GM12878 (cell line): ENCODE measurements at regions not wholly inside any gene's neighbourhood (a gene's known extent, or its start where the extent isn't known, plus 50 kb on each side); places are given as distances from the start of the nearest gene placed in this dataset.

Experiments used
- ATAC-seq: fragments of 200-7000 bp; cut with Tn5 transposase; 3 replicates; pipeline ENCODE4 v1.9.1; 2020; ENCODE audit warnings: mild to moderate bottlenecking, moderate library complexity
- BruUV-seq: library from RNA; stranded (reverse); fragments of 400-500 nt; replicated peaks from 2 replicates; lab custom pipeline; 2021; lab: Mats Ljungman, UMichigan
- CTCF ChIA-PET: fragments of 300-600 bp; sonication (Branson Sonifier 250); formaldehyde crosslinking; extraction: SDS; loops from one replicate; lab custom pipeline; 2021; ENCODE audit warnings: inconsistent platforms; lab: Yijun Ruan, JAX
- POLR2A ChIA-PET: fragments of 350-600 bp; formaldehyde crosslinking; extraction: SDS; loops from one replicate; lab custom pipeline; 2021; ENCODE audit warnings: inconsistent platforms; lab: Charles Lee
- RAD21 ChIA-PET: fragments of 300-600 bp; sonication (Branson Sonifier 250); formaldehyde crosslinking; loops from one replicate; lab custom pipeline; 2023; ENCODE audit warnings: antibody characterized with exemption; ENCODE audit not compliant: unreplicated experiment; lab: Charles Lee
- SMC1A ChIA-PET: fragments of 300-600 bp; sonication (Branson Sonifier 250); formaldehyde crosslinking; loops from one replicate; lab custom pipeline; 2023; ENCODE audit not compliant: unreplicated experiment, uncharacterized antibody; lab: Charles Lee
- DNase-seq: peaks from one replicate; pipeline ENCODE4 v3.0.0-alpha.2; 2011; ENCODE audit warnings: low read depth, low spot score
- FAIRE-seq: peaks from 3 replicates; lab custom pipeline; 2011; peaks lifted over from hg19 to GRCh38; lab: Jason Lieb, UNC
- H2AFZ ChIP-seq: 2 replicates; pipeline ENCODE4 v1.6.0; 2011; ENCODE audit warnings: low read depth, low read length, control low read depth; ENCODE audit not compliant: control insufficient read depth
- H3K27ac ChIP-seq: 2 replicates; pipeline ENCODE4 v1.5.1; 2011; ENCODE audit warnings: control low read depth; ENCODE audit not compliant: control insufficient read depth, insufficient read depth
- H3K27me3 ChIP-seq, 2 experiments: replicated peaks in 1 of 2; 2 replicates each; pipeline versions ENCODE4 v1.6.0 to v1.6.1; 2011; ENCODE audit warnings: low read length in 1 of 2; ENCODE audit not compliant: control insufficient read depth in 2 of 2, insufficient read depth in 2 of 2
- H3K36me3 ChIP-seq, 2 experiments: 2 replicates each; pipeline ENCODE4 v1.5.1; 2011; ENCODE audit warnings: low read length in 1 of 2; ENCODE audit not compliant: control insufficient read depth in 2 of 2, insufficient read depth in 2 of 2
- H3K4me1 ChIP-seq: 2 replicates; pipeline ENCODE4 v1.6.1; 2011; ENCODE audit warnings: mild to moderate bottlenecking, low read length, moderate library complexity, mixed read lengths; ENCODE audit not compliant: control insufficient read depth, insufficient read depth
- H3K4me2 ChIP-seq: 2 replicates; pipeline ENCODE4 v1.6.0; 2011; ENCODE audit warnings: control low read depth; ENCODE audit not compliant: control insufficient read depth, insufficient read depth
- H3K4me3 ChIP-seq: fragments of 200-600 bp; sonication (generic); 2 replicates; pipeline ENCODE4 v1.5.1; 2016
- H3K79me2 ChIP-seq: 2 replicates; pipeline ENCODE4 v1.6.0; 2011; ENCODE audit warnings: low read length; ENCODE audit not compliant: control insufficient read depth, insufficient read depth
- H3K9ac ChIP-seq: 2 replicates; pipeline ENCODE4 v1.8.0; 2011; ENCODE audit warnings: low read length, control low read depth, mixed read lengths; ENCODE audit not compliant: control insufficient read depth, insufficient read depth
- H3K9me3 ChIP-seq: replicated peaks from 3 replicates; pipeline ENCODE4 v1.5.1; 2011; ENCODE audit warnings: mild to moderate bottlenecking, low read length; ENCODE audit not compliant: control insufficient read depth, insufficient read depth
- H4K20me1 ChIP-seq: 2 replicates; pipeline ENCODE4 v1.6.0; 2011; ENCODE audit not compliant: control insufficient read depth, insufficient read depth
- CHD1 ChIP-seq: IDR thresholded peaks from 2 replicates; pipeline ENCODE4 v1.6.1; 2012; ENCODE audit warnings: low read depth, low read length, improper control_type of control experiment
- EP300 ChIP-seq, 2 experiments: fragments of 150-350 bp in 1 of 2; IDR thresholded peaks; 2 replicates each; pipeline ENCODE4 v1.6.1; 2011 to 2012; ENCODE audit warnings: low read depth in 2 of 2, low read length in 2 of 2, borderline replicate concordance in 1 of 2, improper control_type of control experiment in 1 of 2, inconsistent platforms in 1 of 2; ENCODE audit not compliant: control insufficient read depth in 1 of 2
- FOS ChIP-seq: IDR thresholded peaks from 3 replicates; pipeline ENCODE4 v1.6.1; 2011; ENCODE audit warnings: borderline replicate concordance; ENCODE audit not compliant: insufficient read length; ENCODE audit errors: extremely low read depth
- KDM1A ChIP-seq: fragments of 200-600 bp; sonication (generic); IDR thresholded peaks from 2 replicates; pipeline ENCODE4 v1.6.1; 2016; ENCODE audit warnings: borderline replicate concordance
- NFYA ChIP-seq: IDR thresholded peaks from 2 replicates; pipeline ENCODE4 v1.6.1; 2011; ENCODE audit warnings: low read depth, mild to moderate bottlenecking, low read length, improper control_type of control experiment, borderline replicate concordance
- RFX5 ChIP-seq: IDR thresholded peaks from 2 replicates; pipeline ENCODE4 v1.6.1; 2011; ENCODE audit warnings: low read depth, low read length, improper control_type of control experiment
- SMARCA5 ChIP-seq: fragments of 450-650 bp; IDR thresholded peaks from 2 replicates; pipeline ENCODE4 v1.6.1; 2017; ENCODE audit warnings: mild to moderate bottlenecking
- SREBF2 ChIP-seq: IDR thresholded peaks from 2 replicates; pipeline ENCODE4 v1.6.1; 2012; ENCODE audit warnings: mild to moderate bottlenecking, low read length
- YBX1 ChIP-seq: fragments of 450-650 bp; IDR thresholded peaks from 2 replicates; pipeline ENCODE4 v1.6.1; 2016; ENCODE audit warnings: antibody characterized with exemption
- WGBS: methylation state at CpG from one replicate; pipeline ENCODE4 v1.1.6; 2016; ENCODE audit warnings: low lambda C conversion rate; ENCODE audit not compliant: insufficient replicate concordance, insufficient coverage; ENCODE audit errors: missing lambda C conversion rate; 5-methylcytosine and 5-hydroxymethylcytosine counted together
- in situ Hi-C: fragments of 300-500 bp; cut with MboI; formaldehyde crosslinking; loops from 9 replicates; pipeline ENCODE4 v1.14.3; 2018; ENCODE audit warnings: mixed read lengths
- intact Hi-C: fragments of 100-400 bp; cut with micrococcal nuclease; formaldehyde crosslinking; loops from one replicate; pipeline ENCODE4 v1.14.2; 2022; ENCODE audit not compliant: unreplicated experiment
- TF ChIP-seq, protein P1 (sequence below): fragments of 450-650 bp; IDR thresholded peaks from 2 replicates; pipeline ENCODE4 v1.6.1; 2018; ENCODE audit warnings: borderline replicate concordance, mild to moderate bottlenecking; ENCODE audit not compliant: partially characterized antibody
- TF ChIP-seq, protein P2 (sequence below): fragments of 450-650 bp; IDR thresholded peaks from 2 replicates; pipeline ENCODE4 v1.6.1; 2017; ENCODE audit warnings: borderline replicate concordance

DNA sequence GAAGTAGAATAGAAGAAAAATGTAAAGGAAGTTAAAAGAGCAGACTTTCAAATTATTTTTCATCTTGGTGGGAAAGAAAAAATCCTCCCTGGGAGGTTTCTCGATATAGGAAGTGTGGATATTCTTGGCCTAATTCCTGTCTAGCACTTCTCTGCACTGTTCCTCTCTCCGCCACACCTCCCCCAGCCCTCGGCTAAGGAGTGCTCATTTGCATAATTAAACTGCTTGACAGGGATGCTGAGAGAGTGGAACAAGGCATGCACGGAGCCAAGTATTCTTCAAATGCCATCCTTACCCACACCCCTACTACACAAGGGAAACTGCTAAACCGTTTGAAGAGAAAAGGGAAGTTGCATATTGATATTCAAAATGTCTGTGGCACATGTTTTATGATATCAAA lies 511.0 kb upstream of the HTR2A start:
- in situ Hi-C loops (no loop called here), intact Hi-C loops (no loop called here)
- Histone ChIP-seq H3K27ac (no peak overlapping the region), H3K79me2 (no peaks in the 10 kb centered on the region), H3K9me3 (no peaks in the 10 kb centered on the region), H3K4me3 (no peak overlapping the region), H3K27me3 (no peaks in the 10 kb centered on the region), H3K36me3 (no peaks in the 10 kb centered on the region), H3K4me2 (no peak overlapping the region), H4K20me1 (no peaks in the 10 kb centered on the region), H3K9ac (no peak overlapping the region), H2AFZ (no peak overlapping the region), H3K4me1 (no peaks in the 10 kb centered on the region)
- ATAC-seq (no peak), DNase-seq (no peak), FAIRE-seq (no peak)
- RAD21 ChIA-PET = no interaction called here
- POLR2A ChIA-PET = no interaction called here
- CTCF ChIA-PET = no interaction called here
- no TSS peak for BruUV-seq
- TF ChIP-seq KDM1A (no peak), SREBF2 (no peak), CHD1 (no peak), EP300 (IDR thresholded peaks at IDR 0.05; ENCODE audit: borderline replicate concordance in 1 of 2, control insufficient read depth in 1 of 2, low read depth in 2 of 2, low read length in 2 of 2) (no peak), SMARCA5 (no peak), FOS (no peak), NFYA (no peak), YBX1 (no peak), RFX5 (no peak)
- TF ChIP-seq, protein P1, sequence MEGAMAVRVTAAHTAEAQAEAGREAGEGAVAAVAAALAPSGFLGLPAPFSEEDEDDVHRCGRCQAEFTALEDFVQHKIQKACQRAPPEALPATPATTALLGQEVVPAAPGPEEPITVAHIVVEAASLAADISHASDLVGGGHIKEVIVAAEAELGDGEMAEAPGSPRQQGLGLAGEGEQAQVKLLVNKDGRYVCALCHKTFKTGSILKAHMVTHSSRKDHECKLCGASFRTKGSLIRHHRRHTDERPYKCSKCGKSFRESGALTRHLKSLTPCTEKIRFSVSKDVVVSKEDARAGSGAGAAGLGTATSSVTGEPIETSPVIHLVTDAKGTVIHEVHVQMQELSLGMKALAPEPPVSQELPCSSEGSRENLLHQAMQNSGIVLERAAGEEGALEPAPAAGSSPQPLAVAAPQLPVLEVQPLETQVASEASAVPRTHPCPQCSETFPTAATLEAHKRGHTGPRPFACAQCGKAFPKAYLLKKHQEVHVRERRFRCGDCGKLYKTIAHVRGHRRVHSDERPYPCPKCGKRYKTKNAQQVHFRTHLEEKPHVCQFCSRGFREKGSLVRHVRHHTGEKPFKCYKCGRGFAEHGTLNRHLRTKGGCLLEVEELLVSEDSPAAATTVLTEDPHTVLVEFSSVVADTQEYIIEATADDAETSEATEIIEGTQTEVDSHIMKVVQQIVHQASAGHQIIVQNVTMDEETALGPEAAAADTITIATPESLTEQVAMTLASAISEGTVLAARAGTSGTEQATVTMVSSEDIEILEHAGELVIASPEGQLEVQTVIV = no peak
- TF ChIP-seq, protein P2, sequence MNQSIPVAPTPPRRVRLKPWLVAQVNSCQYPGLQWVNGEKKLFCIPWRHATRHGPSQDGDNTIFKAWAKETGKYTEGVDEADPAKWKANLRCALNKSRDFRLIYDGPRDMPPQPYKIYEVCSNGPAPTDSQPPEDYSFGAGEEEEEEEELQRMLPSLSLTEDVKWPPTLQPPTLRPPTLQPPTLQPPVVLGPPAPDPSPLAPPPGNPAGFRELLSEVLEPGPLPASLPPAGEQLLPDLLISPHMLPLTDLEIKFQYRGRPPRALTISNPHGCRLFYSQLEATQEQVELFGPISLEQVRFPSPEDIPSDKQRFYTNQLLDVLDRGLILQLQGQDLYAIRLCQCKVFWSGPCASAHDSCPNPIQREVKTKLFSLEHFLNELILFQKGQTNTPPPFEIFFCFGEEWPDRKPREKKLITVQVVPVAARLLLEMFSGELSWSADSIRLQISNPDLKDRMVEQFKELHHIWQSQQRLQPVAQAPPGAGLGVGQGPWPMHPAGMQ = no peak
- 13% methylated on average over 5 of the region's 5 CpGs for WGBS
- SMC1A ChIA-PET = no interaction called here
